ENCODE measurements at regions not wholly inside any gene's neighbourhood (a gene's known extent, or its start where the extent isn't known, plus 50 kb on each side); places are given as distances from the start of the nearest gene placed in this dataset.

DNA sequence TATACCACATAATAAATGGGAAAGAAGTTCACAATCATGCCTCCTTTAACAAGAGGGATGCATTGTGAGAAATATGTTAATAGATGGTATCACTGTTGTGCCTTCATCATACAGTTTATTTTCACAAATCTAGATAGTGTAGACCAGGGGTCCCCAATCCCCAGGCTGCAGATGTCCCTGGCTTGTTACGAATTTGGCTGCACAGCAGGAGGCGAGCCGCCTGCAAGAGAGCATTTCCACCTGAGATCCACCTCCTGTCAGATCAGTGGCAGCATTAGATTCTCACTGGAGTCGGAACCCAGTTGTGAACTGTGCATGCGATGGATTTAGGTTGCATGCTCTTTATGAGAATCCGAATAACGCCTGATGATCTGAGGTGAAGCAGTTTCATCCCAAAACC lies 361.9 kb upstream of the ZWINT start:
- DNase-seq: no peak

GRCh38 chr10:56715262-56715661 lies 354.2 kb upstream of the ZWINT start:
- no peak for DNase-seq

- no peak for DNase-seq
Observed at GRCh38 chr10:56698506-56698905, 337.4 kb upstream of the ZWINT start.

GRCh38 chr10:56679578-56679977 lies 318.5 kb upstream of the ZWINT start:
- no peak for DNase-seq

- DNase-seq: no peak
Observed at GRCh38 chr10:56662765-56663447, 301.8 kb upstream of the ZWINT start.

GRCh38 chr10:56653289-56653688 lies 292.2 kb upstream of the ZWINT start:
- DNase-seq: no peak

GRCh38 chr10:56646329-56647111 lies 285.5 kb upstream of the ZWINT start:
- DNase-seq: no peak

DNA sequence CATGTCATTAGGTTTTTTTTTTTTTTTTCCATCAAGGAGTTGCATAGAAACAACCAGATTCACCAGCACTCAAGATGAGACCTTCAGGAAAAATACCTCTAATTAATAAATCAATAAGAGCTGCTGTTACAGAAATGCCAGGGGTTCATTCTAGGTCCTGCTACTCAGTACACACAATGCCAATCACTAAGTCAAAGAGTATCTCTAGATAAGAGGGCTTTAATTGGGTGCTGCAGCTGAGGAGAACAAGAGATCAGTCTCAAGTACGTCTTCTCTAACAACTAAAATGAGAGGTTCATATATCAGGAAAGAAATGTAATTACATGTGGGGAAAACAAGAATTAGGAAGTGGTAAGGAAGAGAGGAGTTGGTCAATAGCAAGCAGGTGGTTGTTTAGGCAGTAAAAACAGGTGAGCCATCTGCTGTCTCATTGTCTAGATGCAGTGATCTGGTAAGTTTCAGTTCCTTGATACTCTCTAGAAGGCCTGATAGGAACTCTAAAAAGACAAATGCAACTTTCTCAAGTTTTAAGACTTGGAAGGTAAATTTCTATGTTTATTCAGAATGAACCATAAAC lies 272.9 kb upstream of the ZWINT start:
- no peak for DNase-seq

DNA sequence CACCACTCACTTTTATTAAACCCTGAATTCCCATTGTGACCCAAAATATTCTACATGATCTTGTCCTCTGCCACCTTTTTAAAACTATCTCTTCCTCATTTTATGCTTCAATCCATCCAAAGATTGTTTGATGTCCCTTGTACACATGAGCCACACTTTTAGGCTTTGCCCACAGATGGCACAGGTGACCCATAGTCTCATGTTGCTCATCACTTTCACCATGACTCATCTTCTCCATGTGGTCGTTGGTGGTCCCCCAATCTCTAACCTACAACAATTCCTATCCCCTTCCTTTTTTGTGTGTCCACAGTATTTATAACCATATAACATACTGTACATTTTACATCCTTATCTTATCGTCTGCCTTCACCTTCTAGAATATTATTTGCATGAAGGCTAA lies 271.5 kb upstream of the ZWINT start:
- no peak for DNase-seq

- no peak for DNase-seq
Observed at GRCh38 chr10:56624082-56624481, 263.0 kb upstream of the ZWINT start.

- no peak for DNase-seq
Observed at GRCh38 chr10:56623064-56623463, 262.0 kb upstream of the ZWINT start.

GRCh38 chr10:56622335-56622973 lies 261.4 kb upstream of the ZWINT start:
- no peak for DNase-seq

GRCh38 chr10:56606202-56606601 lies 245.1 kb upstream of the ZWINT start:
- no peak for DNase-seq

DNA sequence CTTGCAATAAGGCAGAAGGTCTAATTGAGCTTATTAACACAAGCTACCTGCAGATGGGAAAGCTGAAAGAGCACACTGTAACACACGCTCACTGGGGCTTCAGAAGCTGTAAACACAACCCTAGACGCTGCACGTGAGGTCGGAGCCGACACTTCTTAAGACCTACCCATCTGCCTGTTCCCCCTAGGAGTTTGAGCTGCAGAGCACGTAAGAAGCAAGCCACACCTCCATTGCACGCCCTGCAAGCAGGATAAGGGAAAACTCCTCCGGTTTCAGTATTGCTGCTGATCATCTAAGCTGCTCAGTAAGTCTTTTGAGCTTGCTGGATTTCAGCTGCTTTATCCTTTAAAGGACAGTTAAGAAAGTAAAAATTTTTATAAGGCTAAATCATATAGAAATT lies 244.0 kb upstream of the ZWINT start:
- DNase-seq: no peak

- DNase-seq: no peak
Observed at GRCh38 chr10:56604624-56605023, 243.6 kb upstream of the ZWINT start.

DNA sequence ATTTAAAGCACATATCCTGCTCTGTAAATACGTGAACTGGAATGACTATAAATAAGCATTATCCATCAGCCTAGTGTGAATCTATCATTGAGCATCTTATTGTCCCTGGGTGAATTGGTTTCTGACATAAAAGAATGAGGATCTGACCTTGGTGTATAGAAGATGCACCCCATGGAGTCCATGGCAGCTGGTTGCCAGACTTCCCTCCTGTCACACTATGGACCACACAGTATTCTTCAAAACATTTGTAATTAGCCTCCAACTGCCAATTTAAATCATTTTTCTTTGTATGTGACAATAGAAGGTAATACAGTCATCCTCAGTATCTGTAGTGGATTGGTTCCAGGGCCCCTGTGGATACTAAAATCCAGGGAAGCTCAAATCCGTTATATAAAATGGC lies 238.1 kb upstream of the ZWINT start:
- no peak for DNase-seq

DNA sequence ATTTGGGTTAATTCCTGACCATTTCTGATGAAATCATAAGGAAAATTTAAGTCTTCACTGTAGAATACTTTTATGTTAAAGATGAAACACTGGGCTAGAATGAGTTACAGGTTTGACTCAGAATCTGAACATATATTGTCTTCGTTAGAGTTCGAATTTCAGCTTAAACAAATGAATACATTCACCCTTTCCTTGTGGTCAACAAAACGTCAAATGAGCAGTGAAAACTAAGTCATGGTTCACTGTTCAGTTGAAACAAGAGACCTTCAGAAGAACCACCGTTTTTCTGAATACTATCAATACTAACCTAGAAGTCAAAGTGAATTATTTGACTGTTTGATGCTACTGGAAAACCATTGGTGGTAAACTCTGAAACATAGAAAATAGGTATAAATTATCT lies 235.2 kb upstream of the ZWINT start:
- DNase-seq: no peak

GRCh38 chr10:56593120-56593519 lies 232.1 kb upstream of the ZWINT start:
- no peak for DNase-seq

- DNase-seq: no peak
Observed at GRCh38 chr10:56586461-56586891, 225.4 kb upstream of the ZWINT start.

DNA sequence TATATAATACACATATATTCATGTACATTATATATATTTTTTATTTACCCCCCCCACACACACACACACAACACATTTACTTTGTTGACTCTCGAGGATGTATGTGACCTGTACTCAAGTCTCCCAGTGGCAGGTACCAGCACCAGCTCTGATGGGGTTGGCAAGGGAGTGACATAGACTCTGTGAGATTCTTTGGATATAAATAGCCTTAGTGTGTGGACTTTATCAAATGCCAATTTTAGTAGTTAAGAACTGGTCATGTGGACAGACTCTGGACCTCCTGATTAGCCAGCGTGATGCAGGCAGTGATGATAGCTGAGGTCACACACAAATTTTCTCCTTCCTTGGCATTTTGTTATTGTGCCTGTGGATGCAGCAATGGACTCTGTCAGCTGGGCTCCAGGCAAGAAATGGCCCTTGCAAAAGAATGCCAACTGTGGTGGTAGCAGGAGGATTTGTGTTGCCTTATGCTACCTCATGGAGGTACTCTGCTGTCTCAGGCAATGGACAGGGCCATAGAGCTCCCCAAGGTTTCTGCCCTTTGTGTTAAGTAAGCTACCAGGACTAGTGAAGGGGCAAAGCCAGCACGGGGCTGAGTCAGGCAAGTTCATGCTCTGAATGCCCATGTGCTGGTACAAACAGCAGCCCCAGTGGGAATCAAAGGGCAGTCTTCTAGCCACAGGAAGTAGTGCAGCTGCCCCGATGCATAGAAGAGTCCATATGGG lies 224.6 kb upstream of the ZWINT start:
- DNase-seq: no peak

- DNase-seq: no peak
Observed at GRCh38 chr10:56583316-56583715, 222.3 kb upstream of the ZWINT start.

GRCh38 chr10:56567580-56567979 lies 206.5 kb upstream of the ZWINT start:
- no peak for DNase-seq

DNA sequence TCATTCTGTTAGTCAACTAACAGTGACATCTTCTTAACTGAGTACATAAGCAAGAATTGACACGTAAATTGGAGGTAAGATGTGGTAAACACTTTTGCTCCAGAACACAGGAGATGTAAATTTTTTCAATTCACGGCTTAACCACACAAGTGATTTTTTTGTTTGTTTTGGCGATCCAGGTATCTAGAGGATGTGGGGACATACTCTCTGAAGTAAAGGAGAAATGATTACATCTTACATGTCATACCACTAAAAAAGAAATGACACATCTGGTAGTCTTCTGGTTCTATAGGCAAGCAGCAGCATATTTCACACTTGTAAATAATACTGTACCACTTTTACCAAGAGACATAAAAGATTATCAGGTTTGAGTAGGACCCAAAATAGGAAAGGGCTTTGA lies 200.3 kb upstream of the ZWINT start:
- DNase-seq: no peak

All from hippocampal formation (tissue), 2 donors.